ENCODE measurements at regions not wholly inside any gene's neighbourhood (a gene's known extent, or its start where the extent isn't known, plus 50 kb on each side); places are given as distances from the start of the nearest gene placed in this dataset.

- H3K4me3 ChIP-seq (ENCODE audit: low read depth, low read length) = no peak overlapping the region
- no peak for DNase-seq (ENCODE audit: low read depth)
Observed at GRCh38 chr5:124418390-124418789, 328.0 kb downstream of the ZNF608 start.

- DNase-seq (ENCODE audit: low read depth) = no peak
- no peak overlapping the region for H3K4me3 ChIP-seq (ENCODE audit: low read depth, low read length)
Observed at GRCh38 chr5:124417196-124417595, 329.2 kb downstream of the ZNF608 start.

GRCh38 chr5:124416627-124417026 lies 329.8 kb downstream of the ZNF608 start:
- H3K4me3 ChIP-seq (ENCODE audit: low read depth, low read length) = no peak overlapping the region
- DNase-seq (ENCODE audit: low read depth) = no peak

DNA sequence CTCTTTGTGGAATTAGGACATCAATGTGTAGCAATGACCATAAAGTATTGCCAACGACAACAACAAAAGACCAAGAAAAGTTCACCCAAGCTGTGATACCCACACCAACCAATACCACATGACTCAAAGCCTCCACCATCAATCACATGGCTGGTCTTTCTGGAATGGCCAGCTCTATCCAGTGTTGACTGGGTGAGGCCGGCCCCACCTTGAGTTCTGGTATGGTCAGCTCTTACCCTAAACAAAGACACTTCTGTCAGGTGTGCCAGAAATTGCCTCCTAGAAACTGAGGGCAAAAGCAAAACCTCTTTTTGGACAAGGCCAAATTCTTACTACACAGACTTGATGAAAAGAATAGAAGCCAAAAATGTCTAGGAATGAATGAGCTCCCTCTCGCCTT lies 331.5 kb downstream of the ZNF608 start:
- DNase-seq (ENCODE audit: low read depth) = no peak
- H3K4me3 ChIP-seq (ENCODE audit: low read depth, low read length) = no peak overlapping the region

GRCh38 chr5:124410539-124411488 lies 335.6 kb downstream of the ZNF608 start:
- DNase-seq (ENCODE audit: low read depth) = peak; percentile 22
- no peak overlapping the region for H3K4me3 ChIP-seq (ENCODE audit: low read depth, low read length)

GRCh38 chr5:124408738-124409453 lies 337.5 kb downstream of the ZNF608 start:
- no peak overlapping the region for H3K4me3 ChIP-seq (ENCODE audit: low read depth, low read length)
- DNase-seq (ENCODE audit: low read depth) = no peak

DNA sequence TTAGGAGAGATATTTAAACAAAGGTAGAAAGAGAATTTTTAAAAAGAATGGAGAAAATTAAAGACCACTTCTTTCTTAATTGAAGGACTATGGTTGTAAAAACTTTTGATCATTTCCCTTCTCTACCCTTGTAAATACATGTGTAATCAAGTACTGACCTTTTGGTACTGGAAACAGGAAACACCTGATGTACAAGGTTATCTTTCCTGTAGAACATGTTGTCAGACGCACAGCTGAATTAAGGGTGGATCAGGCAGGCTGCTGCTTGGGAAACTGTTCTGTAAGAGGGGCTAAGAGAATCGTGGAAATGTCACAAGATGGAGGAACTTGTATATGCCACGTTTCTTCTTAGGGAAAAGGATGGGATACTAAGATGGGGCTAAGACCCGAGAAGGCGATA lies 341.6 kb downstream of the ZNF608 start:
- DNase-seq (ENCODE audit: low read depth) = no peak
- H3K4me3 ChIP-seq (ENCODE audit: low read depth, low read length) = no peak overlapping the region

DNA sequence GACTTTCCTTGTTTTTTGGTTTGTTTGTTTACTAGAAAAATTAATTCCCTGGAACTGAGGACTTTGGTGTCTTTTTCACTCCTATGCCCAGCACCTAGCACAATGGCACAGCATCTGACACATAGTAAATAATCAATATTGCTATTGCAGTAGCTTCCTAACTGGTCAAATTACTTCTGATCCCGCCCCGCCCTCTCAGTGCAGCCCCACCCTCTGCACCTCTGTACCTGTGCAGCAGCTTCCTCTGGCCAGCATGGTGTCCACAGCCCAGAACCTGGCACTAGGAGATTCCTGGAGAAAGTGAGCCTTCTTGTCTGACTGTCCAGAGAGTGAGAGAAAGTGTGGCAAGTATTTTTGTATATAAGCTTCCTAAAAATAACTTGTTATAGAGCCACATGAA lies 343.2 kb downstream of the ZNF608 start:
- no peak overlapping the region for H3K4me3 ChIP-seq (ENCODE audit: low read depth, low read length)
- no peak for DNase-seq (ENCODE audit: low read depth)

DNA sequence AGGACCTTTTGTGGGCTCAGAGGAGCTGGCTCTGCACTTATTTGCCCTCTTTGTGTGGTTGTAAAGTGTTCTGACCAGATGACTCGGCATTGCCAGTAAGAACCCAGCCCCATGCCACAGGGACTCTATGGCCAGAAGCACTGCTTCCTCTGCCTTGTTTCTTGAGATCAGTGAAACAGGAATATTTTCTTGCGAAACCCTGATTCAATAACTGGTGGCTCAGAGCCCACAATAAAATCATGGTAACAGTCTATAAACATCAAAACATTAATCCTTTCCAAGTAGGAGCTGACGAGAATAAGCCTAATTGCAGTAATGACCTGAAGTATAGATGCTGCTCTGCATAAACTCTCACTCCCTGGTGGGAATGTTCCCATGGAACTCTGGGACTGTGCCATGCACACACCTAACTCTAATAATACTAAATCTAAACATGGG lies 344.3 kb downstream of the ZNF608 start:
- DNase-seq (ENCODE audit: low read depth) = peak; percentile 26
- no peak overlapping the region for H3K4me3 ChIP-seq (ENCODE audit: low read depth, low read length)

DNA sequence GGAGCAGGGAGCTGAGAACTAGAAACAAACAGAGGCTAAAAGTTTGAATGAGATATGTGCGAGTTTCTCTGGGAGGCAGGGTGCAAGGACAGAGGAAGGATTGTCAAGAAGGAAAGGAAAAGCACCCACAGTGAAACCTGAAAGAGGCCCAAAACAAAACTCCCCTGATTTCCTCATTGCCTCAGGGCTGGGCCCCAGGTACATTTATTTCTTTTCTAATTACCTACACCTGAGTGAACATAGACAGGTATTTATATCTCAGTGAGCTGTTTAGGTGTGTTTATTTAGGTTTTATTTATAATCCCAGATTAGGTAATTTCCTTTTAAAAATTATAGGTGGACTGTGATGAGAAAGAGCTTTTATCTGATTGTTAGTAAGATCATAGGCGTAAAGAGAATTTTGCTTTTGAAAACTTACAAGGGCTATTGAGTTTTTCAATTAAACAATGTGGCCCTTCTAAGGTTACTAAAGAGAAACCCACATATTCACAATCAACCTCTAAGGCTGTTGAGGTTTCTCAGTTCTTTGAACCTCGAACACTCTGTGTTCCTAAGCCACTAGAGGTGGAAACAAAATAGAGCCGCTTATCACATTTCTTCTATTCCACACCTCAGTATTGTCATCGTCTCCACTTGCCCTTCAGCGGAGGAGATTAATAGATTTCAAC lies 344.8 kb downstream of the ZNF608 start:
- no peak for DNase-seq (ENCODE audit: low read depth)
- H3K4me3 ChIP-seq (ENCODE audit: low read depth, low read length) = no peak overlapping the region

DNA sequence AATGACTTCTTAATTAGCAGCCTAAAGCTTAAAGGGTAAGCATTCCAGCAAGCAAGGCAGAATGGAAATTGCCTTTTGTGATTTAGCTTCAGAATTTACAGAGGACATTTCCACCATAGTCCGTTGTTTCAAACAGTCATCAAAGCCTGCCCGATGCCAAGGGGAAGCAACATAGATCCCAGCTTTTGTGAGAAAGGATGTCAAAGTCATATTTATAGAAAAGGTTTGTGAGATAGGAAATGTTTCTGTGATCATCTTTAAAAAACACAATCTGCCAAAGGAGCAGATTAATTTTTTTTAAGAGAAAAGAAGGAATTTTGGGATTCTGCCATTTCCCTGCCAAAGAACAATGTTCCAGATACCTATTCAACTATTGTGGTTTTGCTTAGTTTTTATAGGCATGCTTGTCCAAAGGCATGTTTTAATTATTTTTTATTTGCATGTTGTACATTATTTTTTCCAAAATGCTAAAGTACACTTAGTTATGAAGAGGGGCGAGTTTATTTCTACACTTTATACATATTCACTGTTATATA lies 346.9 kb downstream of the ZNF608 start:
- no peak overlapping the region for H3K4me3 ChIP-seq (ENCODE audit: low read depth, low read length)
- no peak for DNase-seq (ENCODE audit: low read depth)

DNA sequence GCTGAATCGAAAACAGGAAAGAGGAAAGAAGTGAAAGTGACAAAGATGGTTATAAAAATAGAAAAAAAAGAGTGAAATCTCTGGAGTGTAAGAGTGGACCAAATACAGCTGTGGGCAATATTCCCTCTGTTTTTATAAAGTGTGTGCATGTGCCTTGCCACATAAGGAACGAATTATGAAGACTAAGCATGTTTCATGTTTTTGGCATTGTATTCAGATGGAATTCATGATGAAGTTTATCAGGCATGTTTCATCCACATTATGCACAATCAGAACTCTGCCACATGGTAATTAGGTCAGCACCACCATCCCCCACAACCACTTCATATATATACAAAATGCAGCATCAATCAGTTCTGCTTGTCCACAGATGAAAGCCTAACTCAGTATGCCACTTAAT lies 348.0 kb downstream of the ZNF608 start:
- no peak for DNase-seq (ENCODE audit: low read depth)
- no peak overlapping the region for H3K4me3 ChIP-seq (ENCODE audit: low read depth, low read length)

DNA sequence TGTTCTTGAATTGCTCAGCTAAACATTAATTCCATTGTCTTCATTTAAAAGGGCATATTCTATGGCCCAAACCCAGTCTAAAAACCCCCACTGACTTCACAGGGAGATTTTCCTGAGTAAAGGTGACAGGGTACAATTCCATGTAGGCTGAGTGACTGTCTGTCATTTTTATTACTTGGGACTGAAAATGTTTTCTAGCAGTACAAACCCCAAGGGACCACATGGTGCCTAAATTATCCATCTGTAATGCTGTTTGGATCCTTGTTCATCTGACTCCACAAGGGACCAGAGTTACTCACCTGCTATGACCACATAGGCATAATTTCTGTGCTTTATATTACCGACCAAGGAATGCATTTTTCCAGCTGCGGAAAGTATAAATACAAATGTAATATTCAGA lies 349.1 kb downstream of the ZNF608 start:
- no peak overlapping the region for H3K4me3 ChIP-seq (ENCODE audit: low read depth, low read length)
- DNase-seq (ENCODE audit: low read depth) = no peak

GRCh38 chr5:124395926-124396325 lies 350.5 kb downstream of the ZNF608 start:
- H3K4me3 ChIP-seq (ENCODE audit: low read depth, low read length) = no peak overlapping the region
- DNase-seq (ENCODE audit: low read depth) = no peak

DNA sequence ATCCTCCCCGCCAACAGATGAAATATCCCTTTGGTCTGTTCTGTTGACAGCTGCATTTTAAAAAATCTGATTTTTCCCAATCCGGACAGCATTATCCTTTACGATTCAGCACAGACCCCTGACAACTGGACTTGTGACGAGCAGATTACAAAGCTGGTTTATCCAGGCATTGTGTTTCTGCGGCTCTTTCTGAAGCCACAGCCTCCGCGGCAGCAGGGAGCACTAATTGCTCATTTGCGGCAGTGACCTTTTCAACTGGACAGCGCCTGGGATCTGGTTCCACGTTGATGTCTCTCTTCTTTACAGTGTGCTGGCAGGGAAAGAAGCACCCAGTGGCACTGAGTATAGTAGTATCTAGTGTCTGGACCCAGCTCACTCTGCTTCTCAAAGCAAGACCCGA lies 351.2 kb downstream of the ZNF608 start:
- H3K4me3 ChIP-seq (ENCODE audit: low read depth, low read length) = no peak overlapping the region
- no peak for DNase-seq (ENCODE audit: low read depth)

- DNase-seq (ENCODE audit: low read depth) = no peak
- H3K4me3 ChIP-seq (ENCODE audit: low read depth, low read length) = no peak overlapping the region
Observed at GRCh38 chr5:124394700-124395245, 351.7 kb downstream of the ZNF608 start.

- DNase-seq (ENCODE audit: low read depth) = no peak
- H3K4me3 ChIP-seq (ENCODE audit: low read depth, low read length) = no peak overlapping the region
Observed at GRCh38 chr5:124393584-124394379, 352.7 kb downstream of the ZNF608 start.

DNA sequence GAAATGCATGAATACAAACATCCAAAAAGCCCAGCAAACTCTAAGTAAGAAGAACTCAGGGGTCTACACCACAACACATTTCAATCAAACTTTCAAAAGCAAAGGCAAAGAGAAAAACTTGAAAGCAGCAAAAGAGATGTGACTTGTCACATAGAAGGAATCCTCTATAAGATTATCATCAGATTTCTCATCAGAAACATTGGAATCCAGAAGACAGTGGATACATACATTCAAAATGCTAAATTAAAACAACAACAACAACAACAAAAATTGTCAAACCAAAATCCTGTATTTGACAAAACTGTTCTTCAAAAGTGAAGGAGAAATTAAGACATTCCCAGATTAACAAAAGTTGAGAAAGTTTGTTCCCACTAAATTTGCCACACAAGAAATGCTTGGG lies 362.7 kb downstream of the ZNF608 start:
- no peak for DNase-seq (ENCODE audit: low read depth)
- no peak overlapping the region for H3K4me3 ChIP-seq (ENCODE audit: low read depth, low read length)

- no peak for DNase-seq (ENCODE audit: low read depth)
- H3K4me3 ChIP-seq (ENCODE audit: low read depth, low read length) = no peak overlapping the region
Observed at GRCh38 chr5:124377386-124377785, 369.1 kb downstream of the ZNF608 start.
